Sigmoid colon (tissue), 6 donors: ENCODE measurements at regions not wholly inside any gene's neighbourhood (a gene's known extent, or its start where the extent isn't known, plus 50 kb on each side); places are given as distances from the start of the nearest gene placed in this dataset.

Experiments
- DNase-seq: peaks from one replicate; pipeline ENCODE4 v3.0.0-alpha.2; 2019
- H3K27ac ChIP-seq, 4 donors: fragments of 200-600 bp; sonication (generic); one replicate each; pipeline ENCODE4 v1.5.1; 2016 to 2019; ENCODE audit warnings: mild to moderate bottlenecking in 1 of 4
- H3K27me3 ChIP-seq, 3 donors: fragments of 200-600 bp; sonication (generic); one replicate each; pipeline ENCODE4 v1.5.1; 2019; ENCODE audit warnings: mild to moderate bottlenecking in 1 of 3
- H3K36me3 ChIP-seq, 4 donors: fragments of 200-600 bp; sonication (generic); one replicate each; pipeline ENCODE4 v1.5.1; 2016 to 2019
- H3K4me1 ChIP-seq, 4 donors: fragments of 200-600 bp; sonication (generic); one replicate each; pipeline ENCODE4 v1.5.1; 2017 to 2019
- H3K4me3 ChIP-seq, 4 donors: fragments of 200-600 bp; sonication (generic); one replicate each; pipeline ENCODE4 v1.5.1; 2017 to 2019; ENCODE audit warnings: mild to moderate bottlenecking in 2 of 4, moderate library complexity in 1 of 4
- H3K9me3 ChIP-seq, 4 donors: fragments of 200-600 bp in 3 of 4; sonication (generic) in 3 of 4; one replicate each; pipeline versions ENCODE4 v1.5.1 to v1.6.1; 2013 to 2019
- EP300 ChIP-seq, 4 donors: sonication (generic); formaldehyde crosslinking; IDR thresholded peaks; one replicate each; pipeline ENCODE4 v1.6.1; 2017; ENCODE audit warnings: antibody characterized with exemption in 4 of 4
- POLR2A ChIP-seq, 2 donors: fragments of 450-650 bp; IDR thresholded peaks; one replicate each; pipeline ENCODE4 v1.6.1; 2016; ENCODE audit warnings: antibody characterized with exemption in 2 of 2, mild to moderate bottlenecking in 2 of 2, moderate library complexity in 2 of 2
- POLR2AphosphoS5 ChIP-seq, 4 donors: sonication (generic); formaldehyde crosslinking; IDR thresholded peaks; one replicate each; pipeline ENCODE4 v1.6.1; 2017; ENCODE audit warnings: antibody characterized with exemption in 4 of 4
- WGBS, 2 donors: extraction: QIAGEN DNeasy Blood & Tissue Kit; methylation state at CpG; one replicate each; pipeline ENCODE4 v1.1.7; 2013; 5-methylcytosine and 5-hydroxymethylcytosine counted together
- intact Hi-C: fragments of 100-400 bp; cut with DNase I; formaldehyde crosslinking; loops from one replicate; pipeline ENCODE4 v1.15.1; 2023
- TF ChIP-seq, protein P1 (sequence below), 4 experiments: fragments of 450-650 bp in 3 of 4; fragments of 200-600 bp in 1 of 4; IDR thresholded peaks; one replicate each; pipeline ENCODE4 v1.5.1; 2016 to 2019; ENCODE audit warnings: antibody characterized with exemption in 4 of 4, mild to moderate bottlenecking in 3 of 4, moderate library complexity in 2 of 4
- donor health status: healthy with polysubstance abuse.
- donor health status: healthy.

DNA sequence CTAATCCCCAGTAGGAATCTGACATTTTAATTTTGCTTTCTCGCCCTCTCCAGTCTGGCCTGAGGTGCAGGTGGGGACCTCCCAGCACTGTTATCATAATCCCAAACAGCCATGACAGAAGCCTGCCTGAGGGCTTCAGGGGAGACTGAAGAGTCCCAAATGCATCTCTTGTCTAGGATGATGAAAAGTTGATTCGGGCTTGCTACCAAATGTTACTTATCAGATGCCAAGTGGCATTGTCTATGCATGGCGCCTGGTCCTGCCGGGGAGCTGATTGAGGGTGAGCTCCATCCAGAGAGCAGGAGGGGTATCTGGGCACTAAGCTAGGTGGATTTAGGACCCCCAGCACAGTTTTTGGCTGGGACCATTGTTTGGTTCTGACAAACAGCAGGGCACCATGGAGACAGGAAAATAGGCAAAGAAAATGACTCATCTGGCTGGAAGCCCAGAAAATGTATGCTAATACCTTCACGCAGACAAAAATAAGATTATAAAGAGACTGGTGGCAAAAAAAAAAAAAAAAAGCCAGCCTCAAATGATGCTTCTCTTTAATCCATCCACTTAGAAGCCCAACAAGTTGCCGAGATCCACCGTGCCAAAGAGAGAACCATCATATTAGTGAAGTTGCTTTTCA lies 513.7 kb upstream of the SULF2 start:
- Histone ChIP-seq H3K27me3 (no peaks in the 10 kb centered on the region), H3K36me3 (no peaks in the 10 kb centered on the region), H3K4me3 (no peak overlapping the region), H3K9me3 (no peaks in the 10 kb centered on the region), H3K27ac (peak overlapping the region; percentile 43 to 74 (median 66)), H3K4me1 (peaks cover 0 to 57% (median 43%) of the 10 kb centered on the region in 4 donors)
- WGBS, 2 donors, result 40 to 66% methylated on average over 7 of the region's 7 CpGs
- intact Hi-C loops, result loop anchor here (5.0 kb wide), 2 partner anchors 33 to 512 kb away; partner anchors contain the start of gene SULF2
- no peak for DNase-seq
- TF ChIP-seq POLR2A (IDR thresholded peaks at IDR 0.05) (no peak), EP300 (IDR thresholded peaks at IDR 0.05) (peak in 2 of 4 donors; percentile 19 to 39), POLR2AphosphoS5 (IDR thresholded peaks at IDR 0.05) (peak in 3 of 4 donors; percentile 64 to 69 (median 64))
- TF ChIP-seq, protein P1, sequence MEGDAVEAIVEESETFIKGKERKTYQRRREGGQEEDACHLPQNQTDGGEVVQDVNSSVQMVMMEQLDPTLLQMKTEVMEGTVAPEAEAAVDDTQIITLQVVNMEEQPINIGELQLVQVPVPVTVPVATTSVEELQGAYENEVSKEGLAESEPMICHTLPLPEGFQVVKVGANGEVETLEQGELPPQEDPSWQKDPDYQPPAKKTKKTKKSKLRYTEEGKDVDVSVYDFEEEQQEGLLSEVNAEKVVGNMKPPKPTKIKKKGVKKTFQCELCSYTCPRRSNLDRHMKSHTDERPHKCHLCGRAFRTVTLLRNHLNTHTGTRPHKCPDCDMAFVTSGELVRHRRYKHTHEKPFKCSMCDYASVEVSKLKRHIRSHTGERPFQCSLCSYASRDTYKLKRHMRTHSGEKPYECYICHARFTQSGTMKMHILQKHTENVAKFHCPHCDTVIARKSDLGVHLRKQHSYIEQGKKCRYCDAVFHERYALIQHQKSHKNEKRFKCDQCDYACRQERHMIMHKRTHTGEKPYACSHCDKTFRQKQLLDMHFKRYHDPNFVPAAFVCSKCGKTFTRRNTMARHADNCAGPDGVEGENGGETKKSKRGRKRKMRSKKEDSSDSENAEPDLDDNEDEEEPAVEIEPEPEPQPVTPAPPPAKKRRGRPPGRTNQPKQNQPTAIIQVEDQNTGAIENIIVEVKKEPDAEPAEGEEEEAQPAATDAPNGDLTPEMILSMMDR (IDR thresholded peaks at IDR 0.05), result no peak

DNA sequence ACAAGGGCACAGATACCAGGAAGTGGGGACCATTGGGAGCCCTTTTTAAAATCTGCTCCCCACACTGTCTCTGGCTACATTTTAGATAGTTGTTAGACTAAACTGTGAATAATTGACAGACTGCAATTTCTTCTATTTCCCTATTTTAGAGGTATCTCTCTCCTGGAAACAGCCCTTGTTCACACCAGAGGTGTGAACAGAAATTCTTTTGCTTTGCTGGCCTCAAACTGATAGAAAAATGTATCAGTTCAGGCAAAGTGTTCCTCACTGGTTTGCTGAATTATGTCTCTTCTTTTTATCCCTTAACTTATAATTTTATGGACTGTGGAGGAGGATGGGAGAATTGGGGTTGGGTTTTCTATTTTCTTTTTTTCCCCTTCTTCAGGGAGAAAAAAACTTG lies 513.2 kb upstream of the SULF2 start:
- DNase-seq, result no peak
- Histone ChIP-seq H3K9me3 (no peaks in the 10 kb centered on the region), H3K36me3 (no peaks in the 10 kb centered on the region), H3K27me3 (no peaks in the 10 kb centered on the region), H3K4me3 (no peak overlapping the region), H3K27ac (peak overlapping the region; percentile 43 to 74 (median 66)), H3K4me1 (peaks cover 0 to 58% (median 43%) of the 10 kb centered on the region in 4 donors)
- TF ChIP-seq POLR2AphosphoS5 (IDR thresholded peaks at IDR 0.05) (no peak), POLR2A (IDR thresholded peaks at IDR 0.05) (no peak), EP300 (IDR thresholded peaks at IDR 0.05) (no peak)
- TF ChIP-seq, protein P1 (IDR thresholded peaks at IDR 0.05), result no peak
- intact Hi-C loops, result loop anchor here (5.0 kb wide), 2 partner anchors 34 to 511 kb away; partner anchors contain the start of gene SULF2

DNA sequence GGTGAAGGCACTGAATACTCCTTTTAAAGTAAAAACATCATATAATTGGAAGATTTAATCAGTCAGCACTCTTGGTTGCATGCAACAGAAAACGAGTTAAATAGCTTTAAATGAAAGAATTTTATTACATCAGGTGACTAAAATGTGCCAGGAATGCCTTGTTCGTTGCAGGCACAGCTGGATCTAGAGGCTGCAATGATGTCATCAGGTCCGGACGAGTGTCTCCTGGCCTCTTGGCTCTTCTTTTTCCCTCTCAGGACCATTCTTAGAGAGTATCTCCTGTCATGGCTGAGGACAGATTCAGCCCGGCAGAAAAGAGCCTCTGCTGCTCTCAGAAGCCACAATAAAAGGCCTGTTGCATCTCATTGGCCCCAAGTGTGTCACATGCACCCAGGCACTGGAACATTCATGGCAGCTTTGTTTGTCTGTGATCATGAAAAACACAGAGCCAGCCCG lies 510.7 kb upstream of the SULF2 start:
- Histone ChIP-seq H3K9me3 (no peaks in the 10 kb centered on the region), H3K4me3 (no peak overlapping the region), H3K4me1 (peaks cover 0 to 58% (median 43%) of the 10 kb centered on the region in 4 donors), H3K27me3 (no peaks in the 10 kb centered on the region), H3K36me3 (no peaks in the 10 kb centered on the region), H3K27ac (peak overlapping the region; percentile 60 to 82 (median 72))
- DNase-seq, result no peak
- TF ChIP-seq, protein P1 (IDR thresholded peaks at IDR 0.05), result no peak
- no peak for TF ChIP-seq POLR2A (IDR thresholded peaks at IDR 0.05)
- no peak for TF ChIP-seq EP300 (IDR thresholded peaks at IDR 0.05)
- TF ChIP-seq POLR2AphosphoS5 (IDR thresholded peaks at IDR 0.05), result no peak
- 25 to 49% methylated on average over 6 of the region's 6 CpGs for WGBS, 2 donors
- intact Hi-C loops, result loop anchor here (5.0 kb wide), 2 partner anchors 36 to 509 kb away; partner anchors contain the start of gene SULF2

DNA sequence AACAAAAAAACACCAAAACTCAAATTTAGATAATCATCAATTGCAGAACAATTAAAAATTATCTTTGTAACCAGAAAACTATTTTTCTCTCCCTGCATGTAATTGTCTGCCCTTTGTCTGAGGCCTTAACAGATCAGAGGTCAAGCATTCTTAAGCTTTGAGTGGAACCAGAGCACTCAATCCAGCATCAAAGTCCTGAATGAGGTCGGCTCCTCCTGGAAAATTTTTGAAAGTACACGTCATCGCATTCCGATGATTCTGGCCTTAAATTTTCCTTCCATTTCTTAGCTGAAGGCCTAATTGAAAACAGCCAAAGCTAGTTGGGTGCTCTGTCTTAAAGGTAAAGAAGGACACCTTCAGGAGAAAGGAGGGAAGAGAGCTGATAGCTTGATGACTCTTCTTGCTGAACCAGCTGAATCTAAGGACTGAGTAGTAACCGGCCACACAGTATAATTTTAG lies 510.2 kb upstream of the SULF2 start:
- H3K36me3 ChIP-seq, result no peaks in the 10 kb centered on the region
- no peaks in the 10 kb centered on the region for H3K27me3 ChIP-seq
- H3K9me3 ChIP-seq, result no peaks in the 10 kb centered on the region
- no peak overlapping the region for H3K4me3 ChIP-seq
- no peak for TF ChIP-seq POLR2A (IDR thresholded peaks at IDR 0.05)
- peak; percentile 8 to 57 (median 53) for TF ChIP-seq POLR2AphosphoS5 (IDR thresholded peaks at IDR 0.05)
- H3K4me1 ChIP-seq, result peaks cover 0 to 58% (median 37%) of the 10 kb centered on the region in 4 donors
- WGBS, 2 donors, result 63 to 79% methylated on average over 5 of the region's 5 CpGs
- no peak for DNase-seq
- intact Hi-C loops, result loop anchor here (5.0 kb wide), 2 partner anchors 37 to 508 kb away; partner anchors contain the start of gene SULF2
- peak overlapping the region; percentile 60 to 82 (median 72) for H3K27ac ChIP-seq

DNA sequence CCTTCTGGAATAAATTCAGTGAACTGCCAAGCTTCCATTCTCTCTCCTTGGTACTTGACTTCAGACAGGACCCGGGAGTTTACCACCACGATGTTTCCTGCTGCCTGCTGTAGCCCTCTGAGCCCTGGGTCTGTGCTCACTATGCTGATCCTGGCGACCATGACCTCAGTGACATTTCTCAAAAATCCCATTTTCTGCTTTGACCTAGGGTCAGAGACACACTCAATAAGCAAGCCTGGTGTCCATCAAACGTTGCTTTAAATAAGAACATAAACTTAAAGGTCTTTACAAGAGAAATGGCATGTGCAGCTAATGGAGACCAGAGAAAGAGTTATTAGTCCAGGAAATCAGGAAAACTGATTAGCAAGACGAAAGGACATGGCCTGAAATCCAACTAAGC lies 509.7 kb upstream of the SULF2 start:
- H3K36me3 ChIP-seq, result no peaks in the 10 kb centered on the region
- H3K4me1 ChIP-seq, result peaks cover 0 to 53% (median 35%) of the 10 kb centered on the region in 4 donors
- H3K9me3 ChIP-seq, result no peaks in the 10 kb centered on the region
- intact Hi-C loops, result loop anchor here (5.0 kb wide), 2 partner anchors 37 to 508 kb away; partner anchors contain the start of gene SULF2
- TF ChIP-seq POLR2AphosphoS5 (IDR thresholded peaks at IDR 0.05), result no peak
- no peak for TF ChIP-seq POLR2A (IDR thresholded peaks at IDR 0.05)
- TF ChIP-seq, protein P1 (IDR thresholded peaks at IDR 0.05), result no peak
- no peak for TF ChIP-seq EP300 (IDR thresholded peaks at IDR 0.05)
- no peaks in the 10 kb centered on the region for H3K27me3 ChIP-seq
- DNase-seq, result no peak
- H3K27ac ChIP-seq, result peak overlapping the region; percentile 60 to 82 (median 72)
- WGBS, 2 donors, result 66 to 80% methylated on average over 5 of the region's 5 CpGs
- no peak overlapping the region for H3K4me3 ChIP-seq
